NCI-H748 treated with DMSO at 0.1 percent for 48 hours (cell line): ENCODE measurements at regions not wholly inside any gene's neighbourhood (a gene's known extent, or its start where the extent isn't known, plus 50 kb on each side); places are given as distances from the start of the nearest gene placed in this dataset.

Source experiments
- DNase-seq: peaks from one replicate; lab custom pipeline; 2025; lab: John Stamatoyannopoulos, UW

GRCh38 chr12:66066137-66066928 is 64.2 kb downstream of the LLPH start:
- peak; percentile 43 for DNase-seq

- no peak for DNase-seq
Observed at GRCh38 chr12:66065641-66066136, 64.9 kb downstream of the LLPH start.

GRCh38 chr12:66065150-66065549 is 65.4 kb downstream of the LLPH start:
- no peak for DNase-seq

- no peak for DNase-seq
Observed at GRCh38 chr12:66063916-66064315, 66.6 kb downstream of the LLPH start.

- DNase-seq = no peak
Observed at GRCh38 chr12:66062290-66062625, 68.3 kb downstream of the LLPH start.

- DNase-seq = no peak
Observed at GRCh38 chr12:66061557-66062289, 68.8 kb downstream of the LLPH start.

- DNase-seq = no peak
Observed at GRCh38 chr12:66061076-66061475, 69.5 kb downstream of the LLPH start.

GRCh38 chr12:66060163-66060907 is 70.2 kb downstream of the LLPH start:
- no peak for DNase-seq

- DNase-seq = no peak
Observed at GRCh38 chr12:66059666-66060065, 70.9 kb downstream of the LLPH start.

GRCh38 chr12:66058554-66058953 is 72.0 kb downstream of the LLPH start:
- no peak for DNase-seq

- no peak for DNase-seq
Observed at GRCh38 chr12:66055837-66056319, 74.7 kb downstream of the LLPH start.

- DNase-seq = no peak
Observed at GRCh38 chr12:66052988-66053615, 77.4 kb downstream of the LLPH start.

GRCh38 chr12:66051361-66051760 is 79.2 kb downstream of the LLPH start:
- no peak for DNase-seq

GRCh38 chr12:66050610-66051009 is 79.9 kb downstream of the LLPH start:
- no peak for DNase-seq

GRCh38 chr12:66050283-66050576 is 80.3 kb downstream of the LLPH start:
- DNase-seq = no peak

- no peak for DNase-seq
Observed at GRCh38 chr12:66049538-66050282, 80.8 kb downstream of the LLPH start.

- no peak for DNase-seq
Observed at GRCh38 chr12:66048835-66049537, 81.6 kb downstream of the LLPH start.

GRCh38 chr12:66048218-66048834 is 82.2 kb downstream of the LLPH start:
- peak; percentile 5 for DNase-seq

- no peak for DNase-seq
Observed at GRCh38 chr12:66047411-66048021, 83.0 kb downstream of the LLPH start.

GRCh38 chr12:66045506-66045905 is 85.0 kb downstream of the LLPH start:
- no peak for DNase-seq
